ENCODE measurements at regions not wholly inside any gene's neighbourhood (a gene's known extent, or its start where the extent isn't known, plus 50 kb on each side); places are given as distances from the start of the nearest gene placed in this dataset.

DNA sequence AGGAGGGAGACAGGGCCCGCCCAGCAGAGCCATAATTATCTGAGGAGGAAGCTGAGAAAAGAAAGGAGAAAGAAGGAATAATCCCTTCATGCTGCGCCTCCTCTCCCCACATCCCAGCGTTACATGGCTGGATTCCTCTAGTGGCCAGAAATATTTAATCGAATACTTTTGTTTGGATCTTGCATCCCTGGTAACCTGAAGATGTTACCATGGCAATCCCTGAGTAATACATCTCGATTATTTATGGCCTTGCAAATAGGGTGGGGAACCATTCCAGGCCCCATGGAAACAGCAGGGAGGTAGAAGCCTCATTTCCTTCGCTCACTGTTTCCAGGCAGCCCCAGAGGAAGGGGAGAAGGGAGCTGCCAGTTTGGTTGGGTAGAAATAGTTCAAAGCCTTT lies 357.7 kb downstream of the BUD13 start:
- no peak for TF ChIP-seq POLR2AphosphoS5 (IDR thresholded peaks at IDR 0.05)
- no peak for TF ChIP-seq POLR2A (IDR thresholded peaks at IDR 0.05)
- TF ChIP-seq, protein P1, sequence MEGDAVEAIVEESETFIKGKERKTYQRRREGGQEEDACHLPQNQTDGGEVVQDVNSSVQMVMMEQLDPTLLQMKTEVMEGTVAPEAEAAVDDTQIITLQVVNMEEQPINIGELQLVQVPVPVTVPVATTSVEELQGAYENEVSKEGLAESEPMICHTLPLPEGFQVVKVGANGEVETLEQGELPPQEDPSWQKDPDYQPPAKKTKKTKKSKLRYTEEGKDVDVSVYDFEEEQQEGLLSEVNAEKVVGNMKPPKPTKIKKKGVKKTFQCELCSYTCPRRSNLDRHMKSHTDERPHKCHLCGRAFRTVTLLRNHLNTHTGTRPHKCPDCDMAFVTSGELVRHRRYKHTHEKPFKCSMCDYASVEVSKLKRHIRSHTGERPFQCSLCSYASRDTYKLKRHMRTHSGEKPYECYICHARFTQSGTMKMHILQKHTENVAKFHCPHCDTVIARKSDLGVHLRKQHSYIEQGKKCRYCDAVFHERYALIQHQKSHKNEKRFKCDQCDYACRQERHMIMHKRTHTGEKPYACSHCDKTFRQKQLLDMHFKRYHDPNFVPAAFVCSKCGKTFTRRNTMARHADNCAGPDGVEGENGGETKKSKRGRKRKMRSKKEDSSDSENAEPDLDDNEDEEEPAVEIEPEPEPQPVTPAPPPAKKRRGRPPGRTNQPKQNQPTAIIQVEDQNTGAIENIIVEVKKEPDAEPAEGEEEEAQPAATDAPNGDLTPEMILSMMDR (IDR thresholded peaks at IDR 0.05) = no peak
- TF ChIP-seq EP300 (IDR thresholded peaks at IDR 0.05) = no peak
- H3K27me3 ChIP-seq = no peaks in the 10 kb centered on the region
- 67 to 68% methylated on average over 6 of the region's 6 CpGs for WGBS, 2 donors
- H3K36me3 ChIP-seq = no peaks in the 10 kb centered on the region
- DNase-seq = no peak
- H3K4me3 ChIP-seq = no peak overlapping the region
- no peaks in the 10 kb centered on the region for H3K9me3 ChIP-seq
- H3K27ac ChIP-seq = peak overlapping the region in 3 of 4 donors; percentile 54 to 64 (median 58)
- H3K4me1 ChIP-seq = peaks cover 0 to 34% (median 22%) of the 10 kb centered on the region in 4 donors
- intact Hi-C loops (cut with DNase I) = no loop called here

DNA sequence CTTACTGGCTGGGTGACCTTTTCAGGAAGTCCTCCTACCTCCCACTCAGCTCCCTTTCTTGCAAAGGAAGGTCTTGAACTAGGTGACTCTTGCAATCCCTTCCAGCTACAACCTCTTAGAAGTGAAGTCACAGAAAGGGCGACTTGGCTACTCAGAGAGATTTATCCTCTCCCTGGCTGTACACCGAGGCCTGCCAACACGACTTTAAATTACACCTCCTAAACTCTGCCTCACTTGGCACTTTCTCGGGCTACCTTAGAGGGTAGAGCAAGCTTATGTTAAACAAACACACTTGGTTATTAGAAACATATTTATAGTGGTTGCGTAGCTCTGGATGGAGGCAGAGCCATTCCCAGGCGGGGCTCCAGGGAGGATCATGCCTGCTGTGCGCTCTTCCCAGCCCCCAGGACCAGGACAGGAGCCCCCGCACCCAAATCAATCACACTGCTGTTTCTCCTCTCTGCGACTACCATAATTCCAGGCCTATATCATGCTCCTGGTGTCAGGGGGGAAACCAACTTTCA lies 358.4 kb downstream of the BUD13 start:
- H3K4me3 ChIP-seq = no peak overlapping the region
- TF ChIP-seq, protein P1 (IDR thresholded peaks at IDR 0.05) = no peak
- TF ChIP-seq POLR2AphosphoS5 (IDR thresholded peaks at IDR 0.05) (peak; percentile 21 to 36 (median 28)), EP300 (IDR thresholded peaks at IDR 0.05) (no peak), POLR2A (IDR thresholded peaks at IDR 0.05) (no peak)
- peak overlapping the region in 3 of 4 donors; percentile 54 to 64 (median 58) for H3K27ac ChIP-seq
- peak; percentile 85 for DNase-seq
- intact Hi-C loops (cut with DNase I) = loop anchor here (5.0 kb wide), 1 partner anchor 33 kb away; no protein-coding TSS in a partner anchor
- H3K9me3 ChIP-seq = no peaks in the 10 kb centered on the region
- 76 to 77% methylated on average over 9 of the region's 9 CpGs for WGBS, 2 donors
- no peaks in the 10 kb centered on the region for H3K36me3 ChIP-seq
- no peaks in the 10 kb centered on the region for H3K27me3 ChIP-seq
- peaks cover 0 to 29% (median 19%) of the 10 kb centered on the region in 4 donors for H3K4me1 ChIP-seq

DNA sequence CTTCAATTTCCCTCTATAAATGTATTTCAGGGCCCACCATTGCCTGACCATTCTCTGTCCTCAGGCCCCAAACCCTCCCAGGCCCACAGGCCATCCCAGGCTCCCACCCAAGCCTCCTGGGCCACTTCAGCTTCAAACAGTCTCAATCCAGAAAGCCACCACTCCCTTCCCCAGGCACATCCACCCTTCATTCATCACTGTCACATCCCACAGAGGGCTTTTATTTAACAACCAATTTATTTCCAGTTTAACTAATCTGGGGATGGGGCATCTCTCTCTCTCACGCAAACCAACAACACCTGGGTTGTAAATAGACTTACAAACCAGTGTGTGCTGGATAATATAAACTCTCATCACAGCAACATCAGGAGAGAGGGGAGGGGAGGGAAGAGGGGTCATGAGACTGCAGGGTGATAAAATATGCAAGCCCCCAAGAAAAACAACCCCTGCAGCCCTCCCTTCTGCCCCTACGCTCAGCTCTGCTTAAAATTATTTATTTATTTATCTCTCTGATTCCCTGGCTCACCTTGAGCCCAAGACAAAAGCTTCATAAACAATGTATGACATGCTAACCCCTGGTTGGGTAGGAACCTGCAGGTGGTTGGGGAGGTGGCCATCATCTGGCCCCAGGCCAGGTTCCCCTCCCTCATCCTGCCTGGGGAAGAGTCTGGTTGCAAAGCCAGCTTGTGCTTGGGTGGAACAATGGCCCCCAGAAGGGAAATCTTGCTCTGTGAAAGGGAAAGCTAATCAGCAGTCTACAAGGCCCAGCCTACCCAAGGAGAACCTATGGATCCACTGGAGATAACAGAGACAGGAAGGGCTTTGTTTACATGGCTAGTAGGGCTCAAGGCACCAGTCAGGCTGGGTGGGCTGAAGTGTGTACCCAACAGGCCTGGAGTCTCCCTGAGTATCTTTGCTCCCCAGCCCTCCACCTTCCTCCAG lies 359.2 kb downstream of the BUD13 start:
- Histone ChIP-seq H3K4me1 (peaks cover 0 to 29% (median 19%) of the 10 kb centered on the region in 4 donors), H3K36me3 (no peaks in the 10 kb centered on the region), H3K4me3 (no peak overlapping the region), H3K27me3 (no peaks in the 10 kb centered on the region), H3K27ac (peak overlapping the region in 3 of 4 donors; percentile 54 to 64 (median 58)), H3K9me3 (no peaks in the 10 kb centered on the region)
- no peak for TF ChIP-seq POLR2AphosphoS5 (IDR thresholded peaks at IDR 0.05)
- no peak for TF ChIP-seq EP300 (IDR thresholded peaks at IDR 0.05)
- TF ChIP-seq, protein P1 (IDR thresholded peaks at IDR 0.05) = no peak
- no peak for TF ChIP-seq POLR2A (IDR thresholded peaks at IDR 0.05)
- WGBS, 2 donors = 85% methylated on average over 2 of the region's 2 CpGs
- no peak for DNase-seq
- intact Hi-C loops (cut with DNase I) = loop anchor here (5.0 kb wide), 1 partner anchor 34 kb away; no protein-coding TSS in a partner anchor

DNA sequence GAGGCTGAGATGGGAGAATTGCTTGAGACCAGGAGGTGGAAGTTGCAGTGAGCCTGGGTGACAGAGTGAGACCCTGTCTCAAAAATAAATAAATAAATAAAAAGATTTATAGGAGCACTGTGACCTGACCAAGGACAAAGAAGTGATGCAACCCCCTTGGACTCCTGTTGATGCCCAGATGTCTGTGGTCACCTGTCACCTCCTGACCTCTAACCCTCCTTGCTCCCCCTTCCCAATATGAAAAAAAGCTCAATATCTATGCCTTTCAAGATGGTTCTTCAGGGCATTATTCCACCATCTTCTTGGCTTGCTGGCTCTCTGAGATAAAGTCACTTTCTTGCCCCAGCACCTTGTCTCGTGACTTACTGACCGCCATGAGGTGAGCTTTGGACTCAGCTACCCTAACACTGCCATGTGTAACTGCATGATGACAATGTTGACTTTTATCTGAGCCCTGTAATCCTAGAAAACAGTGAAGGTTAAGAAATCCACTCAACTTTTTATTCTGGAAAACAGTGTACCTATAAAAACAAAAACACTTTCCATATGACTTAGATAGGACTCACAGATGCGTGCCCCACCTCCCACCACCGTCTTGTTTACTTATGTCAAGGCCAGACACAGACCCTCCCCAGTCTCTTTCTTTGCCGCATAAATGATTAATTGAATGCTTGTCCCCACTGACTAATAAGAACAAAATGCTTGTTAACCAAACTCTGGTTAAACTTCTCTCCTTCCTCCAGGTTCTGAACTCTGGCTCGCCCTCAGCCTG lies 360.5 kb downstream of the BUD13 start:
- Histone ChIP-seq H3K36me3 (no peaks in the 10 kb centered on the region), H3K4me3 (no peak overlapping the region), H3K27ac (no peak overlapping the region), H3K27me3 (no peaks in the 10 kb centered on the region), H3K9me3 (no peaks in the 10 kb centered on the region), H3K4me1 (peaks cover 0 to 29% (median 19%) of the 10 kb centered on the region in 4 donors)
- intact Hi-C loops (cut with DNase I) = loop anchor here (5.0 kb wide), 1 partner anchor 35 kb away; no protein-coding TSS in a partner anchor
- no peak for DNase-seq
- WGBS, 2 donors = 53 to 72% methylated on average over 6 of the region's 6 CpGs
- TF ChIP-seq, protein P1 (IDR thresholded peaks at IDR 0.05) = no peak
- TF ChIP-seq POLR2A (IDR thresholded peaks at IDR 0.05) (no peak), POLR2AphosphoS5 (IDR thresholded peaks at IDR 0.05) (no peak), EP300 (IDR thresholded peaks at IDR 0.05) (no peak)
